OCI-LY1 (cell line): ENCODE measurements at regions not wholly inside any gene's neighbourhood (a gene's known extent, or its start where the extent isn't known, plus 50 kb on each side); places are given as distances from the start of the nearest gene placed in this dataset.
"Not testable (repeated sequence)": the region's sequence is repeated elsewhere in the genome, so short reads cannot be mapped to it uniquely, and the experiment has no call there.

Experiments used
- H2AFZ ChIP-seq: fragments of 200-600 bp; sonication (generic), shearing (Covaris generic); 2 replicates; pipeline ENCODE4 v1.6.0; 2014; ENCODE audit warnings: antibody characterized with exemption, mild to moderate bottlenecking, low read length
- H3F3A ChIP-seq: fragments of 200-600 bp; sonication (generic), shearing (Covaris generic); 2 replicates; pipeline ENCODE4 v1.6.0; 2014; ENCODE audit warnings: mild to moderate bottlenecking, antibody characterized with exemption, low read length, moderate library complexity; ENCODE audit not compliant: insufficient read depth
- H3K27ac ChIP-seq: fragments of 200-600 bp; sonication (generic); 2 replicates; pipeline ENCODE4 v1.5.1; 2014; ENCODE audit warnings: low read length, mixed run types, mild to moderate bottlenecking, low read depth; ENCODE audit not compliant: poor library complexity, severe bottlenecking
- H3K27me3 ChIP-seq: fragments of 200-600 bp; sonication (generic); 2 replicates; pipeline ENCODE4 v1.6.0; 2014; ENCODE audit warnings: antibody characterized with exemption, mild to moderate bottlenecking, low read length, moderate library complexity; ENCODE audit not compliant: insufficient read depth
- H3K36me3 ChIP-seq: fragments of 200-600 bp; sonication (generic); 2 replicates; pipeline ENCODE4 v1.6.1; 2014; ENCODE audit warnings: mild to moderate bottlenecking, antibody characterized with exemption, low read length, moderate library complexity, mixed read lengths; ENCODE audit not compliant: insufficient read depth
- H3K4me1 ChIP-seq: fragments of 200-600 bp; sonication (generic); 2 replicates; pipeline ENCODE4 v1.5.1; 2014; ENCODE audit warnings: mild to moderate bottlenecking, low read length, moderate library complexity; ENCODE audit not compliant: insufficient read depth, severe bottlenecking
- H3K4me2 ChIP-seq: fragments of 200-600 bp; sonication (generic), shearing (Covaris generic); 2 replicates; pipeline ENCODE4 v1.6.1; 2014; ENCODE audit warnings: low read length
- H3K4me3 ChIP-seq: fragments of 200-600 bp; sonication (generic); 2 replicates; pipeline ENCODE4 v1.5.1; 2014; ENCODE audit warnings: low read length, low read depth, mild to moderate bottlenecking, mixed read lengths; ENCODE audit not compliant: poor library complexity, severe bottlenecking
- H3K79me2 ChIP-seq: fragments of 200-600 bp; shearing (Covaris generic); 2 replicates; pipeline ENCODE4 v1.6.1; 2016; ENCODE audit warnings: mixed run types, low read length, mixed read lengths; ENCODE audit not compliant: insufficient read depth
- H3K9ac ChIP-seq: fragments of 200-600 bp; sonication (generic), shearing (Covaris generic); 2 replicates; pipeline ENCODE4 v1.6.1; 2014; ENCODE audit warnings: mild to moderate bottlenecking, low read length, mixed read lengths
- H3K9me2 ChIP-seq: fragments of 200-600 bp; sonication (generic), shearing (Covaris generic); 2 replicates; pipeline ENCODE4 v1.6.1; 2014; ENCODE audit warnings: low read depth, mild to moderate bottlenecking, low read length, mixed read lengths
- H3K9me3 ChIP-seq: fragments of 200-600 bp; shearing (Covaris generic); 2 replicates; pipeline ENCODE4 v1.6.1; 2014; ENCODE audit warnings: low read length, mixed read lengths
- H4K20me1 ChIP-seq: fragments of 200-600 bp; sonication (generic), shearing (Covaris generic); 2 replicates; pipeline ENCODE4 v1.6.0; 2016; ENCODE audit warnings: mild to moderate bottlenecking, low read length; ENCODE audit not compliant: insufficient read depth
- CTCF ChIP-seq: fragments of 200-600 bp; sonication (generic), shearing (Covaris generic); IDR thresholded peaks from 2 replicates; pipeline ENCODE4 v1.5.1; 2017; ENCODE audit warnings: mild to moderate bottlenecking, antibody characterized with exemption, low read length, moderate library complexity, mixed read lengths
- EZH2 ChIP-seq: fragments of 200-600 bp; sonication (generic), shearing (Covaris generic); IDR thresholded peaks from 2 replicates; pipeline ENCODE4 v1.8.0; 2017; ENCODE audit warnings: borderline replicate concordance, mixed run types, mild to moderate bottlenecking, antibody characterized with exemption, low read length, moderate library complexity, mixed read lengths

DNA sequence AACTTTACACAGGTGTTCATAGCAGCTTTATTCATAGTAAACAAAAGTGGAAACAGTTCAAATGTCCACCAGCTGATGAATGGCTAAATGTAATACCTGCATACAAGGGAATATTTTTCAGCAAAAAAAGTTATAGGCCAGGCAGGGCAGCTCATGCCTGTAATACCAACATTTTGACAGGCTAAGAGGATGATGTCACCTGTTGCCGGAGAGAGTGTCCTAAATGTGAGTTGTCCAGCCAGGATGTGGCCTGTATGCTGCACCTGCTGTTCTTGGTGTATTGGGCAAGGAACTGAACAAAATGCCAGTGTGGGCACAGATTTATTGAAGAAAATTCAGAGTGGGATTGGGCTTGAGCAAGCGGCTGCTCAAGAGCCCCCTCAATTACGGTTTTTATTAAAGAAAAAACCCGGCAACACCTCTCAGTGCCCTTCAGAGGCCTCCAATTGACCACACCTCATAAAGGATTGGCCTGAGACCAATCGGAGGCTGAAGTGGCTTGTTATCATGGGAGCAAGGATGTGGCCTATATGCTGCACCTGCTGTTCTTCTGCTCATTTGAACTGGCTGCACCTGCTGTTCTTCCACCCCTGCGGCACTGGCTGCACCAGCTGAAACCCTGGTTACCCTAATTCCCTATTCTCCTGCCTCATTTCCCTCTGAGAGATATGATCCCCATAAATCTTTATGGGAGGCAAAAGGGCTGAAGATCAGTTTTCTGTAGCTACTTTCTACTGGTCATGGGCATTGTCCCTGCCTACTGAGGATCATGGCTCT is 129.8 kb downstream of the GPCPD1 start:
- TF ChIP-seq EZH2, result no peak
- no peak for TF ChIP-seq CTCF
- Histone ChIP-seq H3F3A (no peaks in the 10 kb centered on the region), H3K9me3 (no peaks in the 10 kb centered on the region)

GRCh38 chr20:5474646-5475550 is 135.9 kb downstream of the GPCPD1 start:
- Histone ChIP-seq H3F3A (no peaks in the 10 kb centered on the region), H2AFZ (no peak overlapping the region), H3K79me2 (no peaks in the 10 kb centered on the region), H3K9me3 (no peaks in the 10 kb centered on the region), H4K20me1 (no peaks in the 10 kb centered on the region), H3K4me3 (no peak overlapping the region), H3K9me2 (no peaks in the 10 kb centered on the region), H3K4me2 (no peak overlapping the region), H3K36me3 (no peaks in the 10 kb centered on the region), H3K9ac (no peak overlapping the region), H3K27me3 (no peaks in the 10 kb centered on the region), H3K4me1 (no peaks in the 10 kb centered on the region), H3K27ac (no peak overlapping the region)
- TF ChIP-seq EZH2 (no peak), CTCF (no peak)

More for the DNA sequence above, 129.8 kb downstream of the GPCPD1 start:
- H2AFZ ChIP-seq, result no peak overlapping the region
- no peaks in the 10 kb centered on the region for H3K36me3 ChIP-seq
- H3K9me2 ChIP-seq, result no peaks in the 10 kb centered on the region
- H3K27ac ChIP-seq, result no peak overlapping the region
- H3K79me2 ChIP-seq, result no peaks in the 10 kb centered on the region
- H3K4me1 ChIP-seq, result no peaks in the 10 kb centered on the region
- H4K20me1 ChIP-seq, result no peaks in the 10 kb centered on the region
- no peak overlapping the region for H3K9ac ChIP-seq
- H3K4me2 ChIP-seq, result no peak overlapping the region
- 0 out of 2 replicates have a peak, but pooled peaks cover 3% of the 10 kb centered on the region for H3K27me3 ChIP-seq
- no peak overlapping the region for H3K4me3 ChIP-seq

DNA sequence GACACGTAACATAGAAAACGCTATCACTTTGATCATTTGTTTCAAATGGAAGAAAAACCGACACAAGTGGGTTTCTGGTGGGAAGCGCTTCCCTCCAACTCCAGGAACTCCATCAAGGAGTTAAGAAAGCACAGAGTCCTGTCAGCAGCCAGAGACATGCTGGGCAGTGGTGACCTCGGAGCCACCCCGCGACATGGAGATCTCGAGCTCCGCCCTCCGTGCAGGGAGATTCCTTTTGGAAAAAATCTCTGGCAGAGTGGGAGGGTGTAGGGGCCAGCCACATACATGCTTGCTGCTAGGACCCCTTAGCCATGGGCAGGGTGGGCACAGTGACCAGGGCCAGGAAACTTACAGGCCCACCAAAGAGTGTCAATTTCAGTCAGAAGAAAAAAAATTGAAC is 138.9 kb downstream of the GPCPD1 start:
- not testable (repeated sequence) for H2AFZ ChIP-seq, H3F3A ChIP-seq, H3K79me2 ChIP-seq, H3K27ac ChIP-seq, H3K9me3 ChIP-seq, H3K27me3 ChIP-seq, H3K4me1 ChIP-seq, H3K4me2 ChIP-seq, H3K9ac ChIP-seq, H3K9me2 ChIP-seq, H4K20me1 ChIP-seq, H3K36me3 ChIP-seq, H3K4me3 ChIP-seq
